HG02678 (cell line): ENCODE measurements at regions not wholly inside any gene's neighbourhood (a gene's known extent, or its start where the extent isn't known, plus 50 kb on each side); places are given as distances from the start of the nearest gene placed in this dataset.

ENCODE experiments used
- ATAC-seq: cut with Tn5 transposase; IDR thresholded peaks from one replicate; pipeline ENCODE4 v1.9.1; 2021; ENCODE audit warnings: mild to moderate bottlenecking, moderate library complexity; ENCODE audit not compliant: unreplicated experiment

DNA sequence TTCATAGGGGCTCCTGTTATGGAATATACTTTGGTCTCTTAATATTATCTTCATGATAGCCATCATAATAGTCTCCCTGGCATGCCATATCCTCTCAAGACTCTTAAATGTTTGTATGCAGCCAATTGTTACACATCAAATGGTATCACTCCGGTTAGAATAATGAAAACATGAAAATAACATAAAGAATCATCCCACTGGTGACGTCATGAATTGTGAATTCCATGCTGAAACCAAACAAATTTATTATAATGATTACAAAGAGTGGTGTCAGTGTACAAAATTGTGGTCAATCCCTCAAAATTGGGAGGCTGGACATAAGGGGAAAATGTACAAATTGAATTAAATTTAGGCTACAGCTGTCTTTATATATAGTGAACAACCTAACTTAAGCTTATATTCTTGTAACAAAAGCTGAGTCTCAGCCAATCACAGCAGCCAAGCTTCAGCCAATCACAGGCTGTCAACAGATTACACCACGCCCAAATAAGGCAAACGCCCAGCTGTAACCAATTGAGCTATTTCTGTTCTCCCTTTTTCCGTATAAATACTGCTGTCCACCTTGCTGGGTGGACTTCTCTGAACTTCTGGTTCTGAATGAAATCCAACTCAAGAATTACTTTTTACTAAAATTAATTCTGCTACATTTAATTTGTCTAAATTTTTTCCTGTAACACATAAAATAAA lies 156.1 kb downstream of the CHD9NB start:
- ATAC-seq = no peak

DNA sequence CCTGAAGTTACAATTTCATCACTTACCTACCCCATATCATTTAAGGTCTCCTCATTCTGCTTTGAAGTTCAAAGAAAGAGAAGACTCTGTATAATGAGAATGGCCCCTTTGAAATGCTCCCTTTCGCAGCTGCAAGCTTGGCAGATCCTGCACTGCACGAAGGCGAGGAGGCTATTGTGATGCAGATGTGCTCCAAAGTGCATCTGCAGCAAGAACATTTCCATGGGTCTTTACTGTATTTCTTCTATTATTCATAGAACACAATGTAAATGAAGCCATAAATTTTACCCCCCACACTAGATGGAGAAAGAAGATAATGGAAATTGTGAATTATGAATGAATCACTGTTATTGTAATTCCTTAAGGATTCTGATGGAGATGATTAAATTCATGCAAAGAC lies 178.7 kb downstream of the CHD9NB start:
- ATAC-seq = no peak

DNA sequence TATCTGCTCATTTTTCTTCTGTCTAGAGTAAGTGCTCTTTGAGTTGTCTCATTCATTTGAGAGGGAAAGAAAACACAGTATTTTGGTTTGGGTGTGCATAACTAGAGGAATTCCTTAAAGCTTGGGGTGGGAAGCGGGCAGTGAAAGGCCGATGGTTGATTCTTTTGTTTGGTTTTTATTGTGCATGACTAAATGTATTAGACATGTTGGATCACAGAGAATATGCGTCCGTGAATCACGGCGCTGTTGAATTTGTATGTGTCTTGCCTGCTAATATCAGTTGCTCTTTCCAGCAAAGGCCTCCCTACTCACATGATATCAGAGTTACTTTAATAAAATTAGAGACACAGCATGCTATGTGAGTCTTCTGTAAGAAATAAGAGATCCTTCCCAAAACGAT lies 180.0 kb downstream of the CHD9NB start:
- no peak for ATAC-seq

DNA sequence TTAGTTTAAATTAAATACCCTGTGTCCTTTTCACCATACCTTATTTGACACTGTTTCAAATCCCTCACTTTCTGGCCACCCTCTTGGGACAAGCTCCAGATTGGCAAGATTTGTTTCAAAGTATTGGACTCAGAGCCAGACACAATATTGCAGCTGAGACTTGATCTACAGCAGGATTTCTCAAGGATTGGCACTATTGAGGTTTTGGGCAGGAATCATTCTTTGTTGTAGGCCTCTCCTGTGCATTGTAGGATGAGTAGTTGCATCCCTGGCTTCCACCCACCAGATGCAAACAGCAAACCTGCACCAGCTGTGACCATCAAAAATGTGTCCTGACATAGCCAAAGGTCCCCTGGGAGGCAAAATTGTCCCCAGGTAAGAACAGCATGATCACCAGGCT lies 181.2 kb downstream of the CHD9NB start:
- ATAC-seq = no peak

DNA sequence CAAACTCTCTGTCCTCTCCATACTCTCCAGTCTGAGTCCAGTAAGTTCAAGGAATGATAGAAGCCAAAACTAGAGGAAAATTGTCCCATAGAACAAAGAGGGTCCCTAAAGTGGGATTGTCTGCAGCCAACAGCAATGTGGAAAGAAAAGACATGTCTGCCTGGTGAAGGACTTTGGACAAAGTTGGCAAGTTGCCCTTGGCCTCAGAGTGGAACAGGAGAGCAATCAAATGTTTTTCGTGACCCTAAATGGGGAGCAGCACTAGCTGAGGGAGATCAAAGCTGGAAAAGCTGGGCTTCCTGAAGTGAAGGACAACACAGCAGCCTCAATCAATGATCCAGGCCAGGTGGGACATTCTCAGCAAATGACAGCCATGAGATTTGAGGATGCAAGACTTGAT lies 183.5 kb downstream of the CHD9NB start:
- ATAC-seq = no peak

DNA sequence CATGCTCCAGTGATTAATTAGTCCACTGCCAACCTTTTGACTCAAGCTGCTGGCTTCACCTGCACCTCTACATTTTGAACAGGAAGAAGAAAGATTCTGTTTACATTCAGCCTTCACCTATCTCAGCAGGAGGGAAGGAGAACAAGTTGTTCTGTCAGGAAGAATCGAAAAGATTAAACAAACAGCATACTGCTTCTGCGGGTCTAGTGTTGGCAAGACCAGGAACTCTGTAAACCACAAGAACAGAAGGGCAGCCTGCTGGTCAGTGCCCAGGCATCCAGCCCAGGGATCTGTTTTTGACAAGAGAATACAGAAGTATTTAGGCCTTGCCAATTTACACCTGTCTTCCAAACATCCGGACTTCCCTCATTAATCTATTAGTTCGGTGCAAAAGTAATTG lies 189.7 kb downstream of the CHD9NB start:
- no peak for ATAC-seq

DNA sequence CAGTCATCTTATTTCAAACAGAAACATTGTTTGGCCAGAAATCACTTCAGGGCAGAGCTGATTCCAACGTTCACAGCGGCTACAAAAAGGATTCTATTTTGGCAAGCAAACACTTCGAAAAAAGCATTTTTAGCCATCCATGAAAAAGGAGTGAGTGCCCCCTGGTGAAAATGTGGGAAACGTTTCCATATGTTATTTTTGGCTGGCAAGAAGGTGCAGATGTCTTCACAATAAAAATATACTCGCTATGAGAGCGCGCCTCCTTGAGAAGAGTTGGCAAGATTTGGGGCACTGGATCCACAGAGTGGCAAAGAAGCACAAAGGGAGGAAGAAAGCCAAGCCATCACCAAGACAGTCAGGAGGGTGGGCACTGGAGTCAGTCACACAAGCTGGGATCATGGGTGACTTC lies 191.1 kb downstream of the CHD9NB start:
- no peak for ATAC-seq

DNA sequence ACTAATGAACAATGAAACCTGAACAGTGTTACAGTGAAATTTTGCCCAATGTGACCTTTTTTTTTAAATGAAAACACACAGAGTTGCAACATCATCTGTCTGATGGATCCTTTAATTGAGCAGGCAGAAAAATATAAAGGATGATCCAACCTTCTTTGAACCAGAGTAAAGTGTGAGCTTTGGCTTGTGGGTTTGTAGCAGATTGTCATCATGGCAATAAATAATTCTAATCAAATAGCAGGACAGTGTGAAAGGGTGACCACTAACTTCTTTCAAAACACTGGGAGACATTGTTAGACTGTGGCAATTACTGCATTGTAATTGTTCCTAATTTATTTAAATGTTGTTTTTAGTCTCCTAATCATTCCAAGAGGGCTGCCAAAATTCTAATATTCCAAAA lies 197.2 kb downstream of the CHD9NB start:
- no peak for ATAC-seq

DNA sequence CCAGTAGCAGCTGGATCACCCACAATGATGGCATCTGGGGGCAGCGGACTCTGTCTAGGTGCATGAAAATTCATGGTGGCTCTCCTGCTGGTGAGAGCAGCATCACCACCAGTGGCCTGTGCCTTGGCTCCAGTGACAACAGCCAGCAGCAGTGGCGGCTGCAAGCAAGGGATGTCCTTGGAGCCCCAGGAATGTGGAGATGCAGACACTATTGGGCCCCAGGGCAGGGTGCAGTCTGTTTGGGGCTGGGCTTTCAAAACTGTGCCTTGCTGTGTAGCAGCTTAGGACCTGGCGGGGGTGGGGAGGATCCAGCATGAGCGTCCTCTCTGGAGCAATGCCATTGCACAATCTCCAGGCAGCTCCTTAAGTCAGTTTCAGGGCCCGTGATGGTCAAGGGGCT lies 199.7 kb downstream of the CHD9NB start:
- no peak for ATAC-seq

DNA sequence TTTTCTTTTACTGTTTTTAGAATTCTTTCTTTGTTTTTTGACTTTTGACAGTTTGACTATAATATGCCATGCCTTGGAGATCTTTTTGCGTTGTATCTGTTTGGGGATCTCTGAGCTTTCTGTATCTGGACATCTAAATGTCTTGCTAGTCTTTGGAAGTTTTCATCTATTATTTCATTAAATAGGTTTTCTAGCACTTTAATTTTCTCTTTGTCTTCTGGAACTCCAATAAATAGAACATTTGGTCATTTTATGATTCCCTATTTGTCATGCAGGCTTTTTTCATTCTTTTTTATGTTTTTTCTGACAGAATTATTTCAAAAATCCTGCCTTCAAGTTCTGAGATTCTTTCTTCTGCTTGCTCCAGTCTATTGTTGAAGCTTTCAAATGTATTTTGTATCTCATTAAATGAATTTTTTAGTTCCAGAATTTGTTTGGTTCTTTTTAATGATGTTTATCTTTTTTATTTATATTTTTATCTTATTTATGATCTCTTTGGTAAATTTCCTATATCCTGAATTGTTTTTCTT lies 201.4 kb downstream of the CHD9NB start:
- ATAC-seq = no peak

DNA sequence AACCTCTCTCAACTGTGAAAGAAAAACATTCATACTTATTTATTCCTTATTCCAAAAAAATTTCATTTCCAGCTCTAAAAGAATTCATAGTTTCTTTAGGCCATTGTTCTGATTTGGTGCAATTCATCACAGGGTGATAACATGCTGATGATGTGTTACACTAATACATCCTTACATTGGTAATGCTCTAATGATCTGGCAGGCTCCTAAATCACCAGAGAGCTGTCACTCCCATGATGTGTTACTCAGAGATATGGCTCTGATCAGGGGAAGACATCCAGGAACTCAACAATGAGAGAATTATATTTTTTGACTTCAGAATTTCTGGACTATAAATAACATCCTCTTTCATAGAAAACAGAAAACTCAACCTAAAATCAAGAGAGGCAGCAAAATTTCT lies 209.3 kb downstream of the CHD9NB start:
- ATAC-seq = no peak

DNA sequence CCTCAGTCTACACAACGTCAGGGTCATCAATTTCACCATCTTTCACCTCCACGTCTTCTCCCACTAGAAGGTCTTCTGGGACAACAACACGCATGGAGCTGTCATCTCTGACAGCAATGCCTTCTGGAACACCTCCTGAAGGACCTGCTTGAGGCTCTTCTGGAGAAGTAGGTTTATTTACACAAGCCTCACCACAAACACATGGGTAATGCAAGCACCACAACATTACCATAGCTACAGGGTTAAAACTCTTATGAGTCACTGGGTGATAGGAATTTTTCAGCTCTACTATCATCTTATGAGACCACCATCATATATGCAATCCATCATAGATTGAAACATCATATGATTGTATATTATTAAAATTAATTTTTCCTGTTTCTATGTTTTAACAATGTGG lies 215.4 kb downstream of the CHD9NB start:
- no peak for ATAC-seq

DNA sequence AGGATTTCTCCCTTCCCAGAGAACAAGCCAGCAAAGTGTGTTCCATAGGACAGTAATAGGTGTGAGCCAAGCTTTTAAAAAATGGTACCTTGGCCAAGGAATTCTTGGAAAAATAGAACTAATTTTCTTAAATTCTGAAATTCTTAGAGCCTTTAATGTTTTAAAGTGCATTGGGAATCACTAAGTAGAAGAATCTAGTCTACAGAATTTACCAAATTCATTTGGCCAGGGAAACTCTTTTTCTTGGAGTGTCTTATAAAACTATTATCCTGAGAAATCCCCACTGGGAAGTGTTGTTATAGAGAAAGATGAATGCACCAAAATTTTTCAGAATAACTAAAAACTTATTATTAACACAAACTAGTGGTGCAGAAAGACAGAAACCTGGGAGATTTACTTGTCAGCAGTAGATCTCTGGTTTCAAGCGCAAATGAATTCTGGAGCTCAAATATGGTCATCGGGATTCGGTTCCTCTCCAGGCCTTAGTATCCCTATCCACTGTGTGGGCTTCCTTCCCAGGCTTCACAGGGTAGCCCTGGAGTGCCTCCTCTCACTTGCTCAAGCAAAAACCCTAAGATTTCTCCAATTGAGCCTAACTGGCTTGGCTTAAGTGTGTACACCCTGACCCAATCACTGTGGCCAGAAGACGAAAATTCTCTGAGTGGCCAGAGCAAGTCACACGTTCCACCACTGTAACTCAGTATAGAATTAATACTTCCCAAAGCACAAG lies 217.8 kb downstream of the CHD9NB start:
- ATAC-seq = no peak

DNA sequence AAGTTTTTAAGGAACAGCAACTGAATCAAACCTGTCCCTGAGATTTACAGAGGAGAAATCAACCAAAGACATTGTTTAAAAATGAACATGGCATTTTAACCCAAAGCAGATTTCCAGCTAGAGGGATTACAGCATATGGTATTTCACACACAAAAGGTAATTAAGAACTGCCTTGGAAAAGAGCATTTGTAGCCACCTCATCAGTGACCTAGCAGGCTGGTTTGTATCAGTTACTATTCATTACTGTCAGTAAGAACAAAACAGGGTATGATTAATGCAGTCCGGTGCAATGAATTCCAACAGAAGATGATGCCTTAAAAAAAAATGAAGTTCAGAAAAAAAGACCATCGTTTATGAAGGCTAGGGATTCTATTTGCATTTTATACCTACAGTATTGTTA lies 219.9 kb downstream of the CHD9NB start:
- ATAC-seq = no peak

DNA sequence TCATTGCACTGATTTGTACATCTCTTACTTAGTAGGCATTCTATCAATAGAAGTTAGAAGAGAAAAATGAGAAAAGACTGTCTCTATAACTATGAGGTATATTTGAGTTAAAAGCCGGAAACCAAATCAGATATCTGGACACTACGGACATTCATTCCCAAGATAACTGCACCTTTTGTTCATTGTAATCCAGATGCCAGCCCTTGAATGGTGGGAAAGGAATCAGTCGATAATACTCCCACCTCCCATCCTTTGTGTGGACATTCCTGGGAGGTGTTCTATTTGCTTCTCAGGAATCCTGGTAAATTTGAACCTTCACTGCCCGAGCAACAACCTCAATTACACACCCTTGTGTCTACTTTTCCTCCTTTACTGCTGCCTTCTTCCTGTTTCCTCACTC lies 225.2 kb downstream of the CHD9NB start:
- ATAC-seq = no peak

DNA sequence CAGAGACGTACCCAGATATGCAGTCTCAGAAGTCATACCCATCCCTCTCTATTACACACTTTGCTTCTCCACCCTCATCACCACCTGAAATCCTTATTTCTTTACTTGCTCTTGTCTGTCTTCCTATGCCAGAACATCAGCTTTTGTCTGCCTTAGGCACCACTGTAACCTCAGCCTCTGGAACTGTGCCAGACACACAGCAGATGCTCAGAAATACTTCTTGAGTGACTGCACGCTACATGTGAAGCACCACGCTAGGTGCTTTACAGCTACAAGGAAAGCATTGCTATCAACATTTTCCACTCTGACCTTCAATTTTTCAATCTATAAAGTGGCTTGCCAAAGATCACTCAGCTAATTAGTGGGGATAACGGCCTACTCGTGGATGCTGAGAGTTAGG lies 226.8 kb downstream of the CHD9NB start:
- ATAC-seq = no peak

DNA sequence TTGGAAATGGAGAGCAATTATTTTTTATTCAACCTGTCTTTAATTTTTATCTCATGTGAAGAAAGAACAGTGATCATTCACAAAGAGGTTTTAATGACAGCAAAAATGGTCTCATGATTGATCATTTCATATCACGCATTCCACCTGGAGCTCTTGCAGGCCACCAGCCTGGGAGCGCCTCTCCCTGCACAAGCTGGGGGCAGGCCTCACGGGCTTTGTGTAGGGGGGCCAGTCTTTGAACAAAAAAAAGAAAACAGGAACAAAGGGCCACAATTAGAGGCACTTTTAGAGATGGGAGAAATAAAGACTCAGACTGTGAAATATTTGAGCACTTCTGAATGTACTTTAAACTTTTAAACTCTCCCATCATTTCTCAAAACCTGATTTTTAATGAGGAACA lies 232.9 kb downstream of the CHD9NB start:
- ATAC-seq = no peak

DNA sequence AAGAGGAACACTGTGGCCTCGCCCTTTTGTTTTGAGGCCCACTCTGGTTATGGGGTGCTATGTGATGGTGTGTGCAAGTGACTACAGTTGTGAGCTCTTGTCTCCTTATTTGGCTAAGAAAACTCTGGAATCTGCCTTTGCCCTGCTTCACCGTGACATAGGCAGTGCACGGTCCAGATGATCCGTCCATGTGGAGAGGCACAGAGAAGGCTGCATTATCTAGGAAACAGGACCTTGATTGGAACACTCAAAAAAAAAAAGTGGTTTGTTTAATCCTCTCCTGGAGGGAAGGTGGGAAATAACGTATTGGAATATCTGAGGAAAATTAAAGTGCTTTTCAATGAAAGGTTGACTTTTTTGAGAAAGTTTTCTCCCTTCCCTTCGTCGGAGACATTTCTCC lies 233.3 kb downstream of the CHD9NB start:
- ATAC-seq = no peak

DNA sequence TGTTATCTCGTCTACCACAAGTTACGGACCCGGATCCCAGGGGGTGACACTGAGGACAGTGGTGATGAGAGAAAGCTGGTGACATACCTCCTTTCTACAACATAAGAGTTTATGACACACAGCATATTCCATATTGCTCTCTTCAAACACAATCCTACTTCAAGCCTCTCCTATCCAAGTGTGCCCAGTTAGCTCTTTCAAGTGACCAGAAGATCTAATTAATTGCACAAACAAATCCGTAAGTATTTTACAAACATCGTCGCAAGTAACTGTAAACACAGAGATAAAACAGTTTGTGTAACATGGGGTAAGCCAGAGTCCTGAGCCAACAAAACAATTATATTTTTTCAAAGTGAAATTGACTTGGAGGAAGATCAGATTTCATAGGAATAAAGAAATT lies 235.0 kb downstream of the CHD9NB start:
- ATAC-seq = no peak

DNA sequence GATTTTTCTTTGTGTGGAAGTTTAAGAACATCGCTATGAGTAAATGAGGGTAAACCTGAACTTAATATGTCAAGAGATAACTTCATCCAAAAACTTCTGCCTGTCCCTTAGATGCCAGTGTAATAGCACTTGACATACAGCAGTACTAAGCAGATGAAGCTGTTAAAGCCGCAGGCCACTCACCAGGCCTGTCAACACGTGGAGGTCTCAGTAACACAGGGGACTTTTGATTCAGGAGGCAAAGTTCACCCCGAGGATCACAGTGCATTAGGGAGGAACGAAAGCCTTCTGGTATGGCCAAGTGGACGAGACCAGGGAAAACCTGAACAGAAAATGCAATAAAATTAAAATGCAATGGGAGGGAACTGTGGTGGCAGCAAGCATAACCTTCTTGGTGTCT lies 235.7 kb downstream of the CHD9NB start:
- ATAC-seq = no peak

DNA sequence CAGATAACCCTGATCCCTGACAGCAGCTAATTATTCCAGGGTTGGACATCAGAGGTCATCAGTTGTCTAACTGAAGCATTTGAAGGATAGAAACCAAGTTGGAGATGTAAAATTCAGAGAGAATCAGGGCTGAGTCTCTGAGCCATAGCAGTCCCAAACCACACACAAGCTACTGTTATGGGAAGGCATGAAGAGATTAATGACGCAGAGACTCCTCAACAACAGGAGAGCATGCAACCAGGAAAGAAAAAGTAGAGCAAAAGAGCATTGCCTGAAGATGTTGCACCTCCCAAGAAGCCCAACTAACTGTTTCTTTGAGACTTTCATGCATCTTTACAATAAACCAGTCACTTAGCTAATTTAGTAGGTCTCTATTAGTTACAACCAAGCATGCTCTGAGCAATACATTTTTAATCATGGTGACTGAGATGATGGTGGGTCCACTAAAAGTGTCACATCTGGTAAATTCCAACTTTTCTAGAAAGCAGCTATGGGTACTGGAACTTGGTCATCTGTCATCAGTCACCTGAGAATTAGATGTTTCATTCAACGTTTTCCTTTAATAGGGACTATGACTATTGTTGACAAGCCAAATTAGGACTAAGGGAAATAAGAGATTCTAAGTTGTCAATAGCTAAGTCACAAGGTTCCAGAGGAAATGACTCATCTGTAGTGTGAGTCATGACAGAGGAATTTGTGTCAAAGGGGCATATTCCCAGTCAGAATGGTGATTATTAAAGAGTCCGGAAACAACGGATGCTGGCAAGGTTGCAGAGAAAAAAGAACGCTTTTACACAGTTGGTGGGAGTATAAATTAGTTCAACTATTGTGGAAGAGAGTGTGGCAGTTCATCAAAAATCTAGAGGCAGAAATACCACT lies 239.8 kb downstream of the CHD9NB start:
- ATAC-seq = no peak
